Mesodermal cell (in vitro differentiated cells): ENCODE measurements at regions not wholly inside any gene's neighbourhood (a gene's known extent, or its start where the extent isn't known, plus 50 kb on each side); places are given as distances from the start of the nearest gene placed in this dataset.

Source experiments
- H3K27ac ChIP-seq: 2 replicates; pipeline ENCODE4 v1.7.0; 2013; ENCODE audit warnings: mild to moderate bottlenecking, low read depth, low read length, moderate library complexity; ENCODE audit not compliant: severe bottlenecking
- H3K36me3 ChIP-seq: 2 replicates; pipeline ENCODE4 v1.7.1; 2013; ENCODE audit warnings: mild to moderate bottlenecking, low read length, moderate library complexity; ENCODE audit not compliant: control insufficient read depth, insufficient read depth
- H3K4me1 ChIP-seq: one replicate; pipeline ENCODE4 v1.7.1; 2013; ENCODE audit warnings: mild to moderate bottlenecking, low read length; ENCODE audit not compliant: insufficient read depth, control insufficient read depth, poor library complexity, severe bottlenecking
- H3K4me3 ChIP-seq: 2 replicates; pipeline ENCODE4 v1.7.0; 2013; ENCODE audit warnings: low read length, control low read depth, mild to moderate bottlenecking; ENCODE audit not compliant: insufficient read depth, poor library complexity, severe bottlenecking; ENCODE audit errors: extremely low read depth
- H3K9me3 ChIP-seq: 2 replicates; pipeline ENCODE4 v1.7.1; 2013; ENCODE audit warnings: mild to moderate bottlenecking, low read length, moderate library complexity; ENCODE audit not compliant: control insufficient read depth
- WGBS, 2 experiments: methylation state at CpG; one replicate each; pipeline ENCODE4 v1.1.5; 2013; ENCODE audit warnings: missing lambda C conversion rate in 2 of 2; ENCODE audit not compliant: insufficient coverage in 2 of 2; 5-methylcytosine and 5-hydroxymethylcytosine counted together

GRCh38 chr4:126750723-126751122 is 882.0 kb upstream of the INTU start:
- WGBS, 2 experiments, result no CpG with 5 or more reads among the region's 2 CpGs
- no peak overlapping the region for H3K4me3 ChIP-seq
- no peaks in the 10 kb centered on the region for H3K4me1 ChIP-seq
- H3K36me3 ChIP-seq, result no peaks in the 10 kb centered on the region
- no peaks in the 10 kb centered on the region for H3K9me3 ChIP-seq
- no peak overlapping the region for H3K27ac ChIP-seq

DNA sequence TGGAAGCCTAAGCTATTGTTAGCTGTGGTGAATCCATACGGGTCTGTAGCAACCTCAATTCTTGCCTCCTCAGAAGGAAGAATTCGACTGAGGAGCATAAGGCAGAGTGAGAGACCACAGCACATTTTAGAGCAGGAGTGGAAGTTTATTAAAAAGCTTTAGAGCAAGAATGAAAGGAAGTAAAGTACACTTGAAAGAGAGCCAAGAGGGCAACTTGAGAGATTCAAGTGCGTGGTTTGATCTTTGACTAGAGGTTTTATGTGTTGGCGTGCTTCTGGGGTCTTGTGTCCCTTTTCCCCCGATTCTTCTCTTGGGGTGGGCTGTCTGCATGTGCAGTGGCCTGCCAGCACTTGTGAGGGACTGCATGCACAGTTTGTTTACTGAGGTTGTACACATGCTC is 880.6 kb upstream of the INTU start:
- no peaks in the 10 kb centered on the region for H3K36me3 ChIP-seq
- H3K4me3 ChIP-seq, result no peak overlapping the region
- no peak overlapping the region for H3K27ac ChIP-seq
- H3K4me1 ChIP-seq, result no peaks in the 10 kb centered on the region
- H3K9me3 ChIP-seq, result no peaks in the 10 kb centered on the region
- 88 to 100% methylated on average over 5 of the region's 5 CpGs for whole genome bisulfite sequencing, 2 experiments

- H3K4me3 ChIP-seq, result no peak overlapping the region
- WGBS, 2 experiments, result 100% methylated on average over 3 of the region's 4 CpGs; no CpG with 5 or more reads in 1 of the 2 experiments
- no peaks in the 10 kb centered on the region for H3K36me3 ChIP-seq
Observed at GRCh38 chr4:126752702-126753101, 880.1 kb upstream of the INTU start.

GRCh38 chr4:126753592-126753991 is 879.2 kb upstream of the INTU start:
- Histone ChIP-seq H3K36me3 (no peaks in the 10 kb centered on the region), H3K4me1 (no peaks in the 10 kb centered on the region)
- no CpG with 5 or more reads among the region's 1 CpG for WGBS, 2 experiments

More at GRCh38 chr4:126752702-126753101, 880.1 kb upstream of the INTU start:
- H3K27ac ChIP-seq, result no peak overlapping the region
- H3K9me3 ChIP-seq, result no peaks in the 10 kb centered on the region
- H3K4me1 ChIP-seq, result no peaks in the 10 kb centered on the region

GRCh38 chr4:126755506-126755905 is 877.3 kb upstream of the INTU start:
- Histone ChIP-seq H3K4me1 (no peaks in the 10 kb centered on the region), H3K36me3 (no peaks in the 10 kb centered on the region)

More at GRCh38 chr4:126753592-126753991, 879.2 kb upstream of the INTU start:
- Histone ChIP-seq H3K9me3 (no peaks in the 10 kb centered on the region), H3K27ac (no peak overlapping the region), H3K4me3 (no peak overlapping the region)

DNA sequence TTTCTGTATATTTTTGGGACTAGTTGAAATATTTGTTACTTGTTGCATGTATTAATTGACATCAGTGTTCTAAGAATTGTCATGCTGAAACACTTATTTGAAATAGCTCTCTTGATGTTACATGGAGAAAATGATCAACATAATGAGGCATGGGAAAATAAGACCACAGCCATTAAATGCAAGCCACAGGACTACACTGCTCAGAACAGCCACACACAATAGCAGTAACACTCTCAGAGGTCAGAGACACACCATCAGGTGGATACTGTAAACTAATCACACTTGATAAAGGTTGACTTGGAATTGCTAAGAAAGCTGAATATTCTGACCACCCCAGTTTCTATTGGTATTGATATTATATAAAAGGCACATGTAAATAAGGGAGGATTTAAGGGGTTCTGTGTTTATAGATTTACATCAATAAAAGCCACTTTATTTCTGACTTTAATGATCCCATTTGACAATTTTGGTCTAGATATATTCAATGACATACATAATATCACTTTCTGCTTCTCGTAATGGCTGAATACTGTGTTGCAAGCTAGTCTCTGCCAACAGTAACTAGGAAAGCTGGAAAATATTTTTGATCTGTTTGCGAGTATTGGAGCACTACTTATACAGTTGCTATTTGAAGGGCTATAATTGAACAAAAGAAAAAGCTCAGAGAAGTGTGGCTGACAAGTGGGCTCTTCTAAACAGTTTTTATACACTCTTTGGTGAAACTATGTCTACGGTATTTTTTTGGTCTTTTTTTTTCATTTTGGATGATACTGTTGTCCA is 876.5 kb upstream of the INTU start:
- Histone ChIP-seq H3K4me3 (no peak overlapping the region), H3K27ac (no peak overlapping the region), H3K36me3 (no peaks in the 10 kb centered on the region), H3K4me1 (no peaks in the 10 kb centered on the region), H3K9me3 (no peaks in the 10 kb centered on the region)
- 56% methylated on average over 1 of the region's 3 CpGs; no CpG with 5 or more reads in 1 of the 2 experiments for WGBS, 2 experiments

More at GRCh38 chr4:126755506-126755905, 877.3 kb upstream of the INTU start:
- Histone ChIP-seq H3K9me3 (no peaks in the 10 kb centered on the region), H3K27ac (no peak overlapping the region), H3K4me3 (no peak overlapping the region)

- Histone ChIP-seq H3K27ac (no peak overlapping the region), H3K9me3 (no peaks in the 10 kb centered on the region), H3K36me3 (no peaks in the 10 kb centered on the region), H3K4me1 (no peaks in the 10 kb centered on the region), H3K4me3 (no peak overlapping the region)
- WGBS, 2 experiments, result no CpG with 5 or more reads among the region's 1 CpG
Observed at GRCh38 chr4:126757219-126757618, 875.5 kb upstream of the INTU start.

GRCh38 chr4:126758493-126758892 is 874.3 kb upstream of the INTU start:
- H3K36me3 ChIP-seq, result no peaks in the 10 kb centered on the region
- H3K9me3 ChIP-seq, result no peaks in the 10 kb centered on the region
- H3K4me1 ChIP-seq, result no peaks in the 10 kb centered on the region
- H3K27ac ChIP-seq, result no peak overlapping the region
- no peak overlapping the region for H3K4me3 ChIP-seq
- 59 to 64% methylated on average over 2 of the region's 2 CpGs for WGBS, 2 experiments

DNA sequence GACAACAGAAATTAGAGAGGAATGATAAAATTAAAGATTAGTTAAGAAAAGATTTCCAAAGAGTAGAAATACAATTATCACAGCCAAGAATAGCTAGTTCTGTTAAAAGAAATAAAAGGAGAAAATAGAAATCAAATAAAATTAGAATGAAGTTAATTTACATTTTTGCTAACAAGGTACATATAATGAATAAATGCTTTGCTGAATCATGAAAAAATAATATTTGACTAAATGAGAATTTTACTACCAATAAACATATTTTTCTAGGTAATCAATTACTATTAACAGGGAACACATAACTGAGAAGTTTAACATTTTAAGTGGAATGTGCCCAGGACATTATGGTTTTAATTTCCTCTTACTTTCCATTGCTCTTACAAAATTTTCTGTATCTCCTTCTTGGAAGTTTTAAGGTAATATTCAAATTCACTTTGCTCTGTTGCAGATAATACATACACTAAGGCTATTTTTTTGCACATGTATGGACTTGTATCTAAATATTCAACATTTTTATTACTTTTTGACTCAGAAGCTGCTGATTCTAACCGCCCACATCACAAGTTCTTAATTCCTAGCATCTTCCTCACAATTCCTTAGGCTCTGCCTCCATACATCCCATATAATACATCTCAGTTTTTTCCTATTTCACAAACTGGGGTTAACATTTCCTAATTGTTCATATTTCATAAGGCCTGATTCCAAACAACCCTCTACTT is 870.7 kb upstream of the INTU start:
- H3K27ac ChIP-seq, result no peak overlapping the region
- no peaks in the 10 kb centered on the region for H3K4me1 ChIP-seq
- no peaks in the 10 kb centered on the region for H3K9me3 ChIP-seq
- 89 to 100% methylated on average over 1 of the region's 1 CpG for WGBS, 2 experiments
- H3K36me3 ChIP-seq, result no peaks in the 10 kb centered on the region
- no peak overlapping the region for H3K4me3 ChIP-seq

GRCh38 chr4:126762663-126763247 is 870.0 kb upstream of the INTU start:
- no peaks in the 10 kb centered on the region for H3K36me3 ChIP-seq
- no peaks in the 10 kb centered on the region for H3K4me1 ChIP-seq
- H3K9me3 ChIP-seq, result no peaks in the 10 kb centered on the region
- 67 to 83% methylated on average over 1 of the region's 5 CpGs for WGBS, 2 experiments
- no peak overlapping the region for H3K27ac ChIP-seq
- no peak overlapping the region for H3K4me3 ChIP-seq
